NT2/D1 (cell line): ENCODE measurements at regions not wholly inside any gene's neighbourhood (a gene's known extent, or its start where the extent isn't known, plus 50 kb on each side); places are given as distances from the start of the nearest gene placed in this dataset.

Source experiments
- YY1 ChIP-seq: IDR thresholded peaks from 2 replicates; pipeline ENCODE4 v1.6.1; 2011; ENCODE audit not compliant: insufficient read length, insufficient read depth
- ZNF274 ChIP-seq: IDR thresholded peaks from 2 replicates; pipeline ENCODE4 v1.6.1; 2011; ENCODE audit warnings: mild to moderate bottlenecking, low read depth, low read length

DNA sequence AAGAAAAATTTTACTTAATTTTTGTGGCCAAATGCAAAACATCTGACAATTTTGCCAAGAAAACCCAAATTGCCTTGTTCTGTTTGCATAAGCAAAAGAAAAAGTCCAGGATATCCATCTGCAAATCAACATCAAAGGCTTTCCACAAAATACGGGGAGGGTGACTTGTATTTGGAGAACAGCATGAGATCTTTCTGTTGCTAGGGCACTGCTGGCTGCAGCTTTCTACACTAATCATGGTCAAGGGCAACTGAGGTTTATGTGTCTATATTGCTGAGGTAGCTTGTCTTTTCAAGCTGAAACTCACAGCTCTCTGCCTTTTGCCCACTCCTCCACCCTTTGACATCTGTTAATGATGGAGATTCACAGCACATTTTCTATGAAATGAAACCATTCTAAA lies 389.1 kb downstream of the NKX6-1 start:
- TF ChIP-seq YY1: no peak
- no peak for TF ChIP-seq ZNF274
